ENCODE measurements at regions not wholly inside any gene's neighbourhood (a gene's known extent, or its start where the extent isn't known, plus 50 kb on each side); places are given as distances from the start of the nearest gene placed in this dataset.

DNA sequence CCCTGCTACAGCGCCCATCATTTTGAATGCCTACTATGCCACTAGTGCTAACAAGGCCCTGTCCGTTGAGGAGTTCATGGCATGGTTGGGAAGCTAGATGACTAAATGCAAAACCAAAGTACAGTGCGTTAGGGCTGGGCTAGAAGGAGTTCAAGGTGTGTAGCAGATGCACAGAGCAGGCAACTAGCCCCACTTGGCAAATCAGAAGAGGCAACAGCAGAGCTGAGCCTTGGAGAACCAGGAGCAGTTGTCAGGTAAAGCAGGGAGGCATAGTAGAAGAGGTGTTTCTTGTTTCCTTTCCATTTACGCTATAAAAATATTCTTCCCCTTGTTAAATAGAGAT lies 146.6 kb upstream of the CPEB2 start:
- CTCF ChIA-PET (ENCODE audit: partially characterized antibody): interaction anchor here (1.7 kb wide), 1 partner anchor 17 kb away, joined by 4 read pairs; no protein-coding TSS in a partner anchor
- no peak overlapping the region for H3K4ac ChIP-seq (replicated peaks; ENCODE audit: insufficient read length, low read depth, low read length)
- H3K79me1 ChIP-seq (ENCODE audit: low read depth, low read length): no peaks in the 10 kb centered on the region
- H2BK15ac ChIP-seq (ENCODE audit: low read length): no peak overlapping the region
- H2AFZ ChIP-seq (ENCODE audit: low read length): no peak overlapping the region
- H3K23me2 ChIP-seq (ENCODE audit: low read depth, low read length): no peaks in the 10 kb centered on the region
- H3K79me2 ChIP-seq (ENCODE audit: control insufficient read depth in 1 of 2, insufficient read depth in 2 of 2, low read length in 2 of 2): no peaks in the 10 kb centered on the region
- H3K36me3 ChIP-seq (ENCODE audit: control insufficient read depth in 2 of 4, insufficient read depth in 4 of 4, low read length in 3 of 4): no peaks in the 10 kb centered on the region; a peak in 1 of 8 replicates
- POLR2A ChIA-PET (ENCODE audit: partially characterized antibody): no interaction called here
- no peak overlapping the region for H3K56ac ChIP-seq (replicated peaks; ENCODE audit: insufficient read length, low read depth, low read length)
- H4K20me1 ChIP-seq (replicated peaks in 1 of 2; ENCODE audit: control insufficient read depth in 1 of 2, insufficient read depth in 2 of 2, low read length in 2 of 2): no peaks in the 10 kb centered on the region
- H2BK12ac ChIP-seq (ENCODE audit: low read depth, low read length): no peak overlapping the region
- H3K4me1 ChIP-seq (replicated peaks in 1 of 4; ENCODE audit: control insufficient read depth in 3 of 4, insufficient read depth in 4 of 4, low read length in 3 of 4): no peaks in the 10 kb centered on the region
- no peak overlapping the region for H3K4me3 ChIP-seq (ENCODE audit: extremely low read depth in 1 of 4, insufficient read depth in 2 of 4, low read depth in 3 of 4, low read length in 4 of 4)
- no peak overlapping the region for H4K5ac ChIP-seq (ENCODE audit: insufficient read length, low read depth, low read length)
- no peak overlapping the region for H3K27ac ChIP-seq (ENCODE audit: low read depth, low read length)
- no peak overlapping the region for H3K4me2 ChIP-seq (ENCODE audit: insufficient read depth in 1 of 2, low read depth in 2 of 2, low read length in 2 of 2)
- WGBS, 2 experiments (ENCODE audit: extremely low coverage in 1 of 2, insufficient coverage in 1 of 2, insufficient read length in 1 of 2, insufficient replicate concordance in 2 of 2, low coverage in 1 of 2, low lambda C conversion rate in 2 of 2, missing lambda C conversion rate in 1 of 2): 94% methylated on average over 4 of the region's 4 CpGs; no CpG with 5 or more reads in 1 of the 2 experiments
- no peaks in the 10 kb centered on the region for H3K27me3 ChIP-seq (replicated peaks in 1 of 4; ENCODE audit: control insufficient read depth in 3 of 4, extremely low read depth in 1 of 4, insufficient read depth in 3 of 4, low read length in 3 of 4)
- DNase-seq (ENCODE audit: low read depth in 1 of 2, low spot score in 2 of 2) (no peak), FAIRE-seq (no peak)
- H4K8ac ChIP-seq (ENCODE audit: extremely low read depth, insufficient read depth, low read length): no peak overlapping the region
- peaks cover 5 to 9% of the 10 kb centered on the region in 2 experiments; a peak in 3 of 4 replicates for H3K9me3 ChIP-seq (ENCODE audit: insufficient read depth in 2 of 2, low read depth in 1 of 2, low read length in 1 of 2)
- H3K18ac ChIP-seq (ENCODE audit: extremely low read depth, low read length): no peak overlapping the region
- no peak overlapping the region for H3K9ac ChIP-seq (replicated peaks in 1 of 4; ENCODE audit: extremely low read depth in 1 of 4, low read depth in 3 of 4, low read length in 3 of 4)
- no peak overlapping the region for H2BK5ac ChIP-seq (ENCODE audit: low read depth, low read length)
- no peak overlapping the region for H4K91ac ChIP-seq (replicated peaks; ENCODE audit: insufficient read length, low read length)
- no peak overlapping the region for H2BK120ac ChIP-seq (replicated peaks; ENCODE audit: low read depth, low read length)
- no peak for TF ChIP-seq NRF1 (IDR thresholded peaks at IDR 0.05; ENCODE audit: low read depth, low read length)
- no peak for TF ChIP-seq SP4 (IDR thresholded peaks at IDR 0.05; ENCODE audit: low read length)
- TF ChIP-seq TCF12 (IDR thresholded peaks at IDR 0.05; ENCODE audit: low read depth, low read length): no peak
- no peak for TF ChIP-seq TAF7 (optimal IDR thresholded peaks at IDR 0.05; ENCODE audit: borderline replicate concordance, low read depth, low read length)
- TF ChIP-seq KDM5A (IDR thresholded peaks at IDR 0.05; ENCODE audit: low read length): no peak
- H3K23ac ChIP-seq (ENCODE audit: insufficient read length): no peak overlapping the region
- no peak overlapping the region for H2BK20ac ChIP-seq (ENCODE audit: low read length)
- H2AK5ac ChIP-seq (ENCODE audit: low read depth, low read length): no peak overlapping the region
- H3K14ac ChIP-seq (ENCODE audit: insufficient read length): no peak overlapping the region

Data from H1 (cell line).